Hepatocyte (in vitro differentiated cells): ENCODE measurements at regions not wholly inside any gene's neighbourhood (a gene's known extent, or its start where the extent isn't known, plus 50 kb on each side); places are given as distances from the start of the nearest gene placed in this dataset.

Source experiments
- DNase-seq: peaks from one replicate; pipeline ENCODE4 v3.0.0-alpha.2; 2016; ENCODE audit warnings: low spot score
- H2AFZ ChIP-seq: fragments of 200-600 bp; sonication (generic); 2 replicates; pipeline ENCODE4 v1.6.0; 2016; ENCODE audit warnings: antibody characterized with exemption, mild to moderate bottlenecking
- H3K27ac ChIP-seq: fragments of 200-600 bp; sonication (generic); 2 replicates; pipeline ENCODE4 v1.5.1; 2016; ENCODE audit warnings: mild to moderate bottlenecking
- H3K27me3 ChIP-seq: fragments of 200-600 bp; sonication (generic); 2 replicates; pipeline ENCODE4 v1.6.1; 2016
- H3K36me3 ChIP-seq: fragments of 200-600 bp; sonication (generic); replicated peaks from 2 replicates; pipeline ENCODE4 v1.5.1; 2016; ENCODE audit warnings: low read depth; ENCODE audit not compliant: insufficient read depth
- H3K4me1 ChIP-seq: fragments of 200-600 bp; sonication (generic); 2 replicates; pipeline ENCODE4 v1.5.1; 2016; ENCODE audit warnings: mild to moderate bottlenecking, moderate library complexity; ENCODE audit not compliant: insufficient read depth
- H3K4me2 ChIP-seq: fragments of 200-600 bp; sonication (generic); 2 replicates; pipeline ENCODE4 v1.6.0; 2016
- H3K4me3 ChIP-seq: fragments of 200-600 bp; sonication (generic); 2 replicates; pipeline ENCODE4 v1.5.1; 2016; ENCODE audit warnings: mild to moderate bottlenecking
- H3K79me2 ChIP-seq: fragments of 200-600 bp; sonication (generic); 2 replicates; pipeline ENCODE4 v1.6.0; 2017; ENCODE audit warnings: mild to moderate bottlenecking
- H3K9me2 ChIP-seq: fragments of 200-600 bp; sonication (generic); replicated peaks from 2 replicates; pipeline ENCODE4 v1.6.0; 2017; ENCODE audit warnings: mild to moderate bottlenecking; ENCODE audit not compliant: insufficient read depth
- H3K9me3 ChIP-seq: fragments of 200-600 bp; sonication (generic); 2 replicates; pipeline ENCODE4 v1.5.1; 2016; ENCODE audit warnings: low read depth, mild to moderate bottlenecking
- H4K20me1 ChIP-seq: fragments of 200-600 bp; sonication (generic); 2 replicates; pipeline ENCODE4 v1.6.0; 2016; ENCODE audit warnings: mild to moderate bottlenecking; ENCODE audit not compliant: insufficient read depth, poor library complexity, severe bottlenecking
- EZH2 ChIP-seq: fragments of 200-600 bp; sonication (generic); IDR thresholded peaks from 2 replicates; pipeline ENCODE4 v1.6.1; 2016; ENCODE audit warnings: antibody characterized with exemption, mild to moderate bottlenecking, borderline replicate concordance
- EZH2phosphoT487 ChIP-seq: fragments of 200-600 bp; sonication (generic); IDR thresholded peaks from one replicate; pipeline ENCODE4 v1.6.1; 2018; ENCODE audit warnings: antibody characterized with exemption, mild to moderate bottlenecking, low read depth, moderate library complexity; ENCODE audit not compliant: unreplicated experiment, severe bottlenecking
- WGBS: methylation state at CpG from one replicate; pipeline ENCODE4 v1.1.6; 2016; ENCODE audit warnings: low lambda C conversion rate; ENCODE audit errors: missing lambda C conversion rate; 5-methylcytosine and 5-hydroxymethylcytosine counted together
- TF ChIP-seq, protein P1 (sequence below): fragments of 200-600 bp; sonication (generic); IDR thresholded peaks from 2 replicates; pipeline ENCODE4 v1.5.1; 2016; ENCODE audit warnings: antibody characterized with exemption, mild to moderate bottlenecking; ENCODE audit not compliant: poor library complexity

DNA sequence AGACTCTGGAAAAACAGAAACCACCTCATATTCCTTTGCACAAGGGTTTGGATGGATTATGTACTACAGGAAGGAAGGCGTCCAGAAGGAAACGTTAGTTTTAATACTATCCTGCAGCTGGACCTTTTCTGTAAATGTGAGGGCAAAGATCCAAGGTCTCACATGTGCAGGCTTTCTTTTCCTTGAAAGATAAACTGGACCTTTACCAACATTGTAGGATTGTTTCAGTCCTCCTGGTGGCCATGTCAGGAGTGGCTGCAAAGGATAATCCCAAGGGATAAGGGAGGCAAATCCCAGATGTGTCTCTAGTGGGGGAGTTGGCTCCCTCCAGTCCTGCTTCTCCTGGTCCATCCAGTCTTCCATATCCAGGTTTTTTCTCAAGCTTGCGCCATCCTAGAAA lies 397.5 kb downstream of the HTR1A start:
- Histone ChIP-seq H3K36me3 (no peaks in the 10 kb centered on the region), H2AFZ (no peak overlapping the region), H4K20me1 (no peaks in the 10 kb centered on the region), H3K9me2 (no peaks in the 10 kb centered on the region), H3K27me3 (no peaks in the 10 kb centered on the region), H3K4me1 (no peaks in the 10 kb centered on the region), H3K4me3 (no peak overlapping the region), H3K27ac (no peak overlapping the region), H3K4me2 (no peak overlapping the region), H3K9me3 (no peaks in the 10 kb centered on the region), H3K79me2 (no peaks in the 10 kb centered on the region)
- DNase-seq: no peak
- 65% methylated on average over 3 of the region's 3 CpGs for WGBS
- TF ChIP-seq, protein P1, sequence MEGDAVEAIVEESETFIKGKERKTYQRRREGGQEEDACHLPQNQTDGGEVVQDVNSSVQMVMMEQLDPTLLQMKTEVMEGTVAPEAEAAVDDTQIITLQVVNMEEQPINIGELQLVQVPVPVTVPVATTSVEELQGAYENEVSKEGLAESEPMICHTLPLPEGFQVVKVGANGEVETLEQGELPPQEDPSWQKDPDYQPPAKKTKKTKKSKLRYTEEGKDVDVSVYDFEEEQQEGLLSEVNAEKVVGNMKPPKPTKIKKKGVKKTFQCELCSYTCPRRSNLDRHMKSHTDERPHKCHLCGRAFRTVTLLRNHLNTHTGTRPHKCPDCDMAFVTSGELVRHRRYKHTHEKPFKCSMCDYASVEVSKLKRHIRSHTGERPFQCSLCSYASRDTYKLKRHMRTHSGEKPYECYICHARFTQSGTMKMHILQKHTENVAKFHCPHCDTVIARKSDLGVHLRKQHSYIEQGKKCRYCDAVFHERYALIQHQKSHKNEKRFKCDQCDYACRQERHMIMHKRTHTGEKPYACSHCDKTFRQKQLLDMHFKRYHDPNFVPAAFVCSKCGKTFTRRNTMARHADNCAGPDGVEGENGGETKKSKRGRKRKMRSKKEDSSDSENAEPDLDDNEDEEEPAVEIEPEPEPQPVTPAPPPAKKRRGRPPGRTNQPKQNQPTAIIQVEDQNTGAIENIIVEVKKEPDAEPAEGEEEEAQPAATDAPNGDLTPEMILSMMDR: no peak
- TF ChIP-seq EZH2phosphoT487 (no peak), EZH2 (no peak)

DNA sequence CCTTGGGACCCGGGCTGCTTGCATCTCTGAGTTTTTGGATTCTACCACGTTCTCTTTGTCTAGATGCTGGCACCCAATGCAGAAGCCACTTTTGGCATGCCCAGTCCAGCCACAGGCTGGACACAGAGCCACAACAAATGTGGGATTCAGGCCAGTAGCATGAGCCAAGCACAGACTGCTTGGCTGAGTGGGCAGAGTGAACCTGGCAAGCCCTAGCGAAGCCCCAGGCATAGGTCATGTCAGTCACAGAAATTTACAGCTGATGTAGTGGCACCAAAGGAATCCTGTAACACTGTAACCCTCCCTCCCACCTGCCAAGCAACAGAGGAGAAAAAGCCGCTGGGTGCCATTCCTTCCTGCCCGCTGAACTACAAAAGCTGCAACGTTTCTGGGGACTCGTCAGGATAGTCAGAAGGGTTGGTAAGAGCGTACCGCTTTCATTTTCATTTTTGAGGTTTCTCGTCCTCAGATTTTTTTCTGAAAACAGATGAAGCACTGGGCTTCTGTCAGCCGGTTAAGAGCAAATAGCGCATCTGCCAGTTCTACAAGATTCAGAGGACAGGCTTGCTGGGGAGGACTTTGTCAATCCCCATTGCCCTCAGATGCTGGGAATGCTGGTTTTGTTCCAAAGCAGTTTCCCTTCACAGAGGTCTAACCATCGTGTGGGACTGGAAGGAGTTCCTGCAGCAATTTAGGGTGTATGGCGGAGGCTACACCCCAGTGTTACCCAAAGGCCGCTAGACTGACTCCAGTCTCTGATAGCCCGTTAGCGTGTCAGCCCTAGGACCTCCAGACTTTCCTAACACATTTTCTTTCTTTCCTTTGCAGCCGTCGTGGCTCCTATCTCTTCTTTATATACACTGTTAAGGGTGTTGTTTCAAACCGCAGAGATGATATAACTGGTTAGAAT lies 399.0 kb downstream of the HTR1A start:
- Histone ChIP-seq H3K9me3 (no peaks in the 10 kb centered on the region), H3K4me3 (no peak overlapping the region), H4K20me1 (no peaks in the 10 kb centered on the region), H3K36me3 (no peaks in the 10 kb centered on the region), H2AFZ (no peak overlapping the region), H3K27me3 (no peaks in the 10 kb centered on the region), H3K79me2 (no peaks in the 10 kb centered on the region), H3K4me1 (no peaks in the 10 kb centered on the region), H3K27ac (no peak overlapping the region), H3K9me2 (no peaks in the 10 kb centered on the region), H3K4me2 (no peak overlapping the region)
- 85% methylated on average over 20 of the region's 20 CpGs for WGBS
- no peak for TF ChIP-seq EZH2
- no peak for TF ChIP-seq EZH2phosphoT487
- TF ChIP-seq, protein P1: no peak
- no peak for DNase-seq

DNA sequence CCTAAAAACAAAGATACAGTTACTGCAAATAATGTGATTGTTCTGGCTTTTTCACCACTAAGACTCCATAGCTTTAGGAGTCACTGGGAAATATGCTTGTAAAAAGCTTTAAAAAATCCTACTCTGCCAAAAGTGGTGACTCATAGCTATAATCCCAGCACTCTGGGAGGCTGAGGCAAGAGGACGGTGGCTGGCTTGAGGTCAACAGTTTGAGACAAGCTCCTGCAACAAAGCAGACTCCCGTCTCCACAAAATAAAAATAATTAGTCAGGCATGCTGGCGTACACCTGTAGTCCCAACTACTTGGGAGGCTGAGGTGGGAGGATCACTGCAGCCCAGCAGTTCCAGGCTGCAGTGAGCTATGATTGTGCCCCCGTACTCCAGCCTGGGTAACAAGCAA lies 406.4 kb downstream of the HTR1A start:
- TF ChIP-seq EZH2phosphoT487 (no peak), EZH2 (no peak)
- TF ChIP-seq, protein P1: no peak
- WGBS: 60% methylated on average over 4 of the region's 4 CpGs
- DNase-seq: no peak

More for the DNA sequence above, 406.4 kb downstream of the HTR1A start:
- H3K4me3 ChIP-seq: no peak overlapping the region
- no peaks in the 10 kb centered on the region for H3K79me2 ChIP-seq
- H3K9me2 ChIP-seq: no peaks in the 10 kb centered on the region
- H3K36me3 ChIP-seq: no peaks in the 10 kb centered on the region
- no peaks in the 10 kb centered on the region for H3K9me3 ChIP-seq
- no peak overlapping the region for H2AFZ ChIP-seq
- no peaks in the 10 kb centered on the region for H3K27me3 ChIP-seq
- H4K20me1 ChIP-seq: no peaks in the 10 kb centered on the region
- no peaks in the 10 kb centered on the region for H3K4me1 ChIP-seq
- no peak overlapping the region for H3K27ac ChIP-seq
- no peak overlapping the region for H3K4me2 ChIP-seq
